A673 (cell line): ENCODE measurements at regions not wholly inside any gene's neighbourhood (a gene's known extent, or its start where the extent isn't known, plus 50 kb on each side); places are given as distances from the start of the nearest gene placed in this dataset.

ENCODE experiments used
- BruUV-seq: library from RNA; stranded (reverse); fragments of 400-500 nt; replicated peaks from 2 replicates; lab custom pipeline; 2021; lab: Mats Ljungman, UMichigan
- CTCF ChIA-PET: fragments of 300-600 bp; sonication (Branson Sonifier 250); formaldehyde crosslinking; loops from one replicate; lab custom pipeline; 2022; ENCODE audit warnings: antibody characterized with exemption; lab: Charles Lee
- POLR2A ChIA-PET: fragments of 300-600 bp; sonication (Branson Sonifier 250); formaldehyde crosslinking; loops from one replicate; lab custom pipeline; 2022; ENCODE audit warnings: antibody characterized with exemption; ENCODE audit not compliant: low non-redundant PET; lab: Charles Lee
- DNase-seq: peaks from one replicate; pipeline ENCODE4 v3.0.0-alpha.2; 2015; ENCODE audit warnings: low spot score
- H3K27ac ChIP-seq: fragments of 200-600 bp; sonication (generic); 2 replicates; pipeline ENCODE4 v1.5.1; 2016; ENCODE audit warnings: mixed run types, low read depth, mild to moderate bottlenecking, mixed read lengths, antibody characterized with exemption, low read length; ENCODE audit not compliant: poor library complexity, severe bottlenecking
- H3K27me3 ChIP-seq: fragments of 200-600 bp; sonication (generic); replicated peaks from 2 replicates; pipeline ENCODE4 v1.6.1; 2017; ENCODE audit warnings: mixed run types, low read depth, mild to moderate bottlenecking, mixed read lengths, antibody characterized with exemption, low read length; ENCODE audit not compliant: insufficient read depth, poor library complexity
- H3K36me3 ChIP-seq: fragments of 200-600 bp; sonication (generic); 2 replicates; pipeline ENCODE4 v1.6.1; 2016; ENCODE audit warnings: mixed run types, mild to moderate bottlenecking, mixed read lengths, antibody characterized with exemption, low read length; ENCODE audit not compliant: insufficient read depth, poor library complexity, severe bottlenecking
- H3K4me1 ChIP-seq: fragments of 200-600 bp; sonication (generic); 2 replicates; pipeline ENCODE4 v1.6.1; 2017; ENCODE audit warnings: mixed run types, mild to moderate bottlenecking, mixed read lengths, antibody characterized with exemption, low read length; ENCODE audit not compliant: insufficient read depth, poor library complexity, severe bottlenecking
- H3K4me3 ChIP-seq: fragments of 200-600 bp; sonication (generic); 2 replicates; pipeline ENCODE4 v1.5.1; 2016; ENCODE audit warnings: low read depth, mixed run types, mild to moderate bottlenecking, mixed read lengths, low read length; ENCODE audit not compliant: poor library complexity, severe bottlenecking
- H3K9me3 ChIP-seq: fragments of 200-600 bp; sonication (generic); 2 replicates; pipeline ENCODE4 v1.6.1; 2016; ENCODE audit warnings: mixed run types, low read depth, mild to moderate bottlenecking, mixed read lengths, antibody characterized with exemption, low read length; ENCODE audit not compliant: poor library complexity, severe bottlenecking
- CTCF ChIP-seq: fragments of 300-800, 200-600 bp; sonication (generic); conservative IDR thresholded peaks from 2 replicates; pipeline ENCODE4 v1.5.1; 2017; ENCODE audit warnings: low read depth, mild to moderate bottlenecking, antibody characterized with exemption, low read length, moderate library complexity, mixed read lengths
- EZH2 ChIP-seq: fragments of 200-600 bp; sonication (generic); IDR thresholded peaks from 2 replicates; pipeline ENCODE4 v1.6.1; 2017; ENCODE audit warnings: borderline replicate concordance, low read depth, mild to moderate bottlenecking, mixed read lengths, antibody characterized with exemption, low read length; ENCODE audit not compliant: poor library complexity, severe bottlenecking
- intact Hi-C: fragments of 100-400 bp; cut with micrococcal nuclease; formaldehyde crosslinking; loops from one replicate; pipeline ENCODE4 v1.10.0; 2022; ENCODE audit not compliant: unreplicated experiment

- Histone ChIP-seq H3K9me3 (no peaks in the 10 kb centered on the region), H3K4me1 (no peaks in the 10 kb centered on the region), H3K27ac (no peak overlapping the region), H3K4me3 (no peak overlapping the region), H3K27me3 (no peaks in the 10 kb centered on the region), H3K36me3 (no peaks in the 10 kb centered on the region)
- ChIA-PET POLR2A (no interaction called here), CTCF (no interaction called here)
- no peak for TF ChIP-seq EZH2
- no peak for TF ChIP-seq CTCF
- no TSS peak for BruUV-seq
- intact Hi-C loops: no loop called here
- DNase-seq: no peak
Observed at GRCh38 chr2:215811409-215812345, 201.7 kb downstream of the MREG start.

- Histone ChIP-seq H3K36me3 (no peaks in the 10 kb centered on the region), H3K4me1 (no peaks in the 10 kb centered on the region), H3K27ac (no peak overlapping the region), H3K27me3 (no peaks in the 10 kb centered on the region), H3K4me3 (no peak overlapping the region), H3K9me3 (no peaks in the 10 kb centered on the region)
- DNase-seq: no peak
- intact Hi-C loops: no loop called here
- ChIA-PET POLR2A (no interaction called here), CTCF (no interaction called here)
- TF ChIP-seq EZH2 (no peak), CTCF (no peak)
- no TSS peak for BruUV-seq
Observed at GRCh38 chr2:215811003-215811402, 202.3 kb downstream of the MREG start.

- Histone ChIP-seq H3K4me1 (no peaks in the 10 kb centered on the region), H3K9me3 (no peaks in the 10 kb centered on the region), H3K27ac (no peak overlapping the region), H3K36me3 (no peaks in the 10 kb centered on the region), H3K4me3 (no peak overlapping the region), H3K27me3 (no peaks in the 10 kb centered on the region)
- CTCF ChIA-PET: no interaction called here
- no peak for DNase-seq
- BruUV-seq: no TSS peak
- intact Hi-C loops: no loop called here
- POLR2A ChIA-PET: no interaction called here
- TF ChIP-seq EZH2 (no peak), CTCF (0 out of 2 replicates have a peak, but pooled peaks have one; percentile 25)
Observed at GRCh38 chr2:215808996-215809395, 204.4 kb downstream of the MREG start.
